CD4-positive, alpha-beta T cell treated with Interleukin-2 at 100 ng/mL for 4 hours (primary cell): ENCODE measurements at regions not wholly inside any gene's neighbourhood (a gene's known extent, or its start where the extent isn't known, plus 50 kb on each side); places are given as distances from the start of the nearest gene placed in this dataset.

Experiments used
- DNase-seq: peaks from one replicate; pipeline ENCODE4 v3.0.0-alpha.2; 2020; ENCODE audit warnings: low spot score

DNA sequence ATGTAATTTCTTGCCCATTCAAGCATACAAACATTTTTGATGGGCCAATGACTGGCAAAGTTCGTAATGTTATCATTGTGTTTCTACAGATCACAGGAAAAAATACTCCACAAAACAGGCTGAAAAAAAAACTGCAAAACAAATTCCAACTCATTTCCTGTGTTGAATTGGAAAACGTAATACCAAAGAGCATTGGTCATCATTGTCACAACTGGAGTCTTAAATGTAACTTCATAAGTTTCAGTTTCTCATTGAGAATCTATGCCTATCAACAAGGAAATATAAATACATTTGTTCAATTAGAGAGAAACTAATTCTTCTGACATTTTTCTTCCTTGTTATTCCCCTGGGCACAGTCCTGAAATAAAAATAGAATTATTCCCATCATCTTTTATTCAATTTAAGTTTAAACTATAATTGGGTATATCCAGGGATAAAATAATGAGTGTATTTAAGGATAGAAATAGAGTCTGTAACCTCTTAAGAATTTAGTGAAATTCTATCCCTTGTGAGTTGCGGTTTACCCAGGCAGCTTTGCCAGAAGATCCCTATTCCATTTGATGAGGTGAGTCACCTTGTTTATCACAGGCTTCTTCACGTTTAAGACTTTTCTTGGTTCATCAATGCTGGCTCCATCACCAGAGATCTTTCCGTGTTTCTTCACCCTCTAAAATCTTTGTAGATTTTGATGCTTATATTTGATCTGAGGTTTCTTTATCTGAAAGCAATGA is 112.7 kb upstream of the ITGA1 start:
- DNase-seq = no peak

DNA sequence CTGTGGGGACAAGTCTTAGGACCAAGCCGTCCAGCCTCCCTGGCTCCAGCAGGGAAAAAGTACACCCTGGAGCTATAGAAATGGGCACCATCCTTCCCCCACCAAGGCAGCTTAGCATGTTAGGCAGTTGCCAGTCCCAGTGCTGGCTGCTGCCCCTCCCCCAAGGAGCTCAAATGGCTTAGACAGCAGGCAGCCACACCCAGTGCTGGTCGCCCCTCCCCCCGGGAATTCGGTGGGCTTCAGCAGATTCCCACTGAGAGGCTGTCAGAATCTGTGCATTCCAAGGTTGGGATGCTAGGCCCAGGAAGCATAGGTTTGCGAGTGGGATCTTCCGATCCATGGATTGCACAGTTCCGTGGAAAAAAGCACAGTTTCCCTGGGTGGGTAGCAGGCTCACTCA is 105.2 kb upstream of the ITGA1 start:
- DNase-seq = no peak

DNA sequence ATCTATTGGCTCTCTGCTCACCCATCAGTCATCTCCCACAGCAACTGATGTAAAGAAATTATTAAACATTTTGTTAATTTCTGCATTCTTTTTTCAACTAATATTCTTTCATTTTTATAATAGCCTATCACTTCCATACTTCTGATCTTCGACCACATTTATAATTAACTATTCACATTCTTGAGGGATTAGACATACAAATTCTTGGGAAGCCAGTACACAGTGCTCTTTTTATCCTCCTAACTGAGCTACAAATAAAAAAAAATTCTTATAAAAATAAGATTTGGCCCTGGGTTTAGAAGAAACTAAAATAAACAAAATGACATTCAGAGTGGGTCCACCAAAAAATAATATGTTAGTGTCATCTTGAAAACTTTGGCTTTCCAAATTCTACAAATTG is 103.7 kb upstream of the ITGA1 start:
- no peak for DNase-seq

DNA sequence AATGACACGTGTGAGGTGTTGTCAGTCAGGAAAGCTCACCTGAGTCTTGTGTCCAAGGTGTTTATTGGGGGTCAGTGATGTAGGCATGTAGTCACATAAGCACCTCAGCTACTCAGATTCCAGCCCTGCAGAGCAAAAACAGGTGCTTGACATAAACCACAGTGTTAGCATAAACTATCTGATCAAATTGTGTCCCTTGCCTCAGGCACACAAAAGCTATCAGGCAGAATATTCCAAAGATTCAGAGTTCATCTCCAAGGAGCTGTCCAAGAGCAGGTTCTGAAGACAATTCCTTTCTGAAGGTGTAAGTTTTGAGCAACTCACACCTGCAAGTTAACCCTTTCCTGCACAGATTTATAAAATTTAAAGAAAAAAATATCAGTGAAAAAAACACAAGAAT is 102.2 kb upstream of the ITGA1 start:
- no peak for DNase-seq

DNA sequence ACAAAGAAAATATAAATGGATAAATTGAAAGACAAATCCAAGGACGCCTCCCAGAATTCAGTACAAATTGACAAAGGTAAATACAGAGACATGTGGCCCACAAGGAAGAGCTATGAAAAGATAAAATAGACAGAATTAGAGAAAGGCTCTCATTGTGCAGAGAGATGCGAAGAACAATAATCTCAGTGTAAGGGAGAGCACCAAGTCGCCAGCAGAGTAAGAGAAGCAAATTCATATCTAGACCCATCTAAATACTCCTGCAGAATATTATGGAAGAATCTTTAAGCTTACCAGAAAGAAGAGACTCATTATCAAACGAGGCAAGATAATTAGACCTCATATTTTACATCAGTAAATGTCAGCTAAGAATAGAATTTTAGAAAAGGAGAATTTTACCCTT is 101.7 kb upstream of the ITGA1 start:
- DNase-seq = no peak

DNA sequence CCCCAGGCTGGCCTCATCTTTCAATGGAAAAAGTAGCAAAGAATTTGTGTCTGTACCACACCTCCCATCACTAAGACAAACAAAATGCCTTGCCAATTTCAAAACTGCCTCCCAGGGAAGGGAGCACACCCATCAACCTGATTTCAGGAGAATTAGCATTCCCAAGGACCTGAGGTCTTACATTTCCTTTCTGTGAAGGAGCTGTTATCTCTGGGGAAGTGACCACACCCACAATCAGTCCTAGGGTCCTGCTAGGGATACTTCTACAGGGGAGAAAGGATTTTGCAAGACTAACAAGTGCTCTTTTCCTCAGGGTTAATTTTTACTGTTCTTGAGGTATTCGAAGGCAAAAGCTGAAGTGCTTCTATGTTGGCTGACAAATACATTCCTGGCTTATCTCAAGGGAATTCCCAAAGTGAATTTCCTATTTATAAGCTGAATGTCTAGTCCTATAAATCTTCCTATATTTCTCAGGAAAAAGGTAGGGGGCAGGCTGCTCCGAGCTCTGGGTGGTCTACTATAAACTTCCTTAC is 97.4 kb upstream of the ITGA1 start:
- no peak for DNase-seq

DNA sequence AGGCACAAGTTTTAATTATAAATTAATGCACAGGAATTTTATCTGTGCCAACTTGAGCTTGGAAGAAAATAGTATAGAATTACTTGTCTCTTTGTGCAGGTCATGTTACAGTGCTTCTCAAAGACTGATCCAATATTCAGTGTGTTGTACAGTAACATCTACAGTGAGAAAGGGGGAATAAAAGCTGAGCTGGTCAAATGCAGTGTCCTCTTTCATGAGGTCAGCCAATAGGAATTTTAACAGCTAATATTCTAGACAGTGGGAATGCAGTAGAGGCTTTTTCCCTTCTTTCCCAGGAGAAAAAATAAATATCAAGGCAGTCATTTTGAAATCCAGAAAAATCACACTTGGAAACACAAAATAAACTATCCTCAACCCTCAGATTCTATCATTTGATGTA is 95.7 kb upstream of the ITGA1 start:
- no peak for DNase-seq

DNA sequence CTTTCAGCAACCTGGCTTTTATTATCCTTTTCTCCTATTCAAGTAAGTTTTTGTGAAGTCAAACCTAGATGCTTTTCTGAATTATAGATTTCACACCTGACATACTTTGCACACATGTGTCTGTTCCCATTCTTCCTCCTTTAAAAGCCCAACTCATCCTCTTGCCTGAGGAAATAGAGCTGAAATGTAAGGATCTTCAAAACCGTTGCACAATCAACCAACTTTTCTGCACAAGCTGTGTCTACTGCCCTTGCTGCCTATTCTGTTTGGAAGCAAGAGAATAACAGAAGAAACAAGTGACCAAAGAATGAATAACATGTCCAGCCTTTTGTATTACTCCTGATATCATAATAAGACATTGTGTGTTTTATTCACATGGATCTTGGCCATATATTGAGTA is 95.1 kb upstream of the ITGA1 start:
- no peak for DNase-seq

DNA sequence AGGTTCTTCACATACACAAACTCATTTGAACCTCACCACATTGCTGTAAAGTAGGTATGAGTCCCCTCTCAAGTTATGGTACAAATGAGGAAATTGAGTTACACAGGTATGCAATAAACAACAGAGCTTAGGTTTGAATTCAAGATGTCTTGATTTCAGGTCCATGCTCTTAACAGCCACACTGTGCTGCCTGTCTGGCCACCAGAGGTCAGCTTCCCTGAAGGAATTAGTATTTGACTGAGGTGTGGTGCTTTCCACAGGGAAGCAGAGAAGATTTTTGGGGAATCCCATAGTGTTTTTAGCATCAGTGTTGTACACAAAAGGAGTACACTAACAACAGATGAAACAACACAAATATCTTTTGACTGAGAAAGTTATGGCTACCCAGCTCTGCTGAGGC is 94.4 kb upstream of the ITGA1 start:
- DNase-seq = peak; percentile 37

DNA sequence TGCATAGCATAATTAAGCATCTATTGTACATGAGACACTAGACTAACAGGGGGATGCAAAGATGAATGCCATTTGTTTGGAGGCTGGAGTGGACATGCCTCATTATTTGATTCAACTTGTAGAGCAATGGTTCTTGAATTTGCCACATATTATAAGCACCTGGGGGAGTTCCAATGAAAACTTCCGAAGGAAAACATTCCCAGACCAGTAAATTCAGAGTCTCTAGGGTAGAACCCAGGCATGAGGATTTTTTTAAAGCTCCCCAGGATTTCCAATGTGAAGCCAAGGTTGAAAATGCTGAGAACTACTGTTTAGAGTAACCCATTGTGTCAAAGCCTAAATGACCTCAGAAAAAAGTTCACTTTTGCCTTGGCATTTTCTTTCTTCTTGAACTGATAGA is 93.9 kb upstream of the ITGA1 start:
- no peak for DNase-seq

DNA sequence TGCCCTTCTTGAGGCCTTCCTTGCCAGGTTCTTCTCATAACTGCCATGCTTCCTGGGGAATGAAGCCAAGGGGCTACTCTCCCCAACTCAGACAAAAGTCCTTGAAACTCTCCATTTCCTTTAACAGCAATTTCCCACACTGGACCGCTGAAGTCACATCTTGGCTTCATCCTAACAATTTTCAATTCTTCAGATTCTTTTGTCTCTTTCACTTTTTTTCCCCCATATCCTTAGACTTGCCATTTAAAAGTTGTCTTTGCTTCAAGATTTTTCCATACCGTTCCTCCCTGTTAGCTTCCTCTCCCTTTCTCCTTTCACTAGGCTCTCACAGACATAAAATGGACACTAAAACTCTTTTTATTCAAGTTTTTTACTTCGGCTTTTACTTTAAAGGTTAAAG is 93.1 kb upstream of the ITGA1 start:
- DNase-seq = no peak

DNA sequence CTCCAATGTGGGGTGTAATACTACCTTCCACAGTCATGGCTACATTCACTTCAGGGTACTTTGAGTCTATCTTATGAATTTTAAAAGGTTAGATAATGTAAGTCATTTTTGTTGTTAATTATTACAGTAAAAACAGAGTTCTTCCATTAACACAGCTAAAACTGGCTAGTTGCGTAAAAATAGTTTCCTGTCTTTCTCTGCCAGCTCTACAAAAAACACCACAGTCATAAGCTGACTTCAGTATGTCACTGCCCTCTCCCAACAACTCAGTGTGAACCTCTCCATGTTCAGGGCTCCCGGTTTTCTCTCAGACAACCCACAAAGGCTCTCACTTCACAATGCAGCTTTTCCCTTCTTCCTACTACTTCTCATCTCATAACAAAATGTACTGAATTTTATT is 84.8 kb upstream of the ITGA1 start:
- no peak for DNase-seq

DNA sequence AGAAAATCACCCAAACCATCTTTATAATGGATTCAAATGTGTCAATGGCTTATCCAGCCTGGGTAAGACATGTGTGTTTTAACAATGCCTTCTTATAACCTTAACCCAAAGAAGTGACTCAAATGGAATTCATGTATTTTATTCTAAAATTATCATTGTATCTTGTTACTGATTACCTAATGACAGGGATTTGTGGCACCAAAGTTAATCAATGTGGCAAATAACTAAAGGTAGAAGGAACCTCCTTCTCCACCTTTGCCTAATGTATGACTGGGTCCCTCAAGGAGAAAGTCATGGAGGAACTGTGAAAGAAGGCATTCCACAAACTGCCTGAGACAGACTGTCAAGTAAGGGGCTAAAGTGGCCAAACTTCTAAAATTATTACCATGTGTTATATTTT is 84.4 kb upstream of the ITGA1 start:
- no peak for DNase-seq

DNA sequence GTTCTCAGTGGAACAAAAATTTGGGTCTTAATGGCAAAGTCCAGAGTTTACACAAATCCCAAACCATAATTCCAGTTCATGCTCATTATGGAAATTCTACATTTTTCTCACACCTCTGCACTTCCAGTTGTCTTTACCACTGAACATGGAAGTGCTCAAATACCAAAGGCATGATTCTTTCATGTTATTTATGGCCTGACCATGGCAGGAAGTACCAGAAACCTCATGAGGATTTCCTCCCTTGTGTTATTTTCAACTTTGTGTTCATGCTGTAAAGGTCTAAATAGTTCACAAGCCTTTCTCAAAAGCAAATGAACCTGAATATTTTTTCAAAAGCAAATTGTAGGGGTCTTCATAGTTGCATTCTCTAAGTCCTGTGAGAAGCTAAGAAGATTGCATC is 82.0 kb upstream of the ITGA1 start:
- DNase-seq = peak; percentile 10

DNA sequence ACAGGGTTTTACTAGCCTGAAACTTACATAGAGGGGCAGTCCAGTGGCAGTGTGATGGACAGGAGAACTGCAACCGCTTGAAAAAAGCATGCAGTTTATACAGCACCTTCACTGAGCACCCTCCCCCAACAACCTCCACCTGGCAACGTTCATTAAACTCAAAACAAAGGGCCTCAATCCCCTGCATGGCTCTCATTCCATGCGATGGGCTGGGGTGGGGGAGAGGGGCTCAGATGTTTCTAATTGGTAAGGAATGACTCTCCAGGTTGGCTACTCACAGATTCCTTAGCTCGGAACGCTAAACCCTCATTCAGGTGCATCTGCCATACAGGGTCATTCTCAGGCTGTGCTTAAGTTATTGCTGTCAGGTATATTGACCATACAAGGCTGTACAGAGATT is 80.9 kb upstream of the ITGA1 start:
- no peak for DNase-seq

DNA sequence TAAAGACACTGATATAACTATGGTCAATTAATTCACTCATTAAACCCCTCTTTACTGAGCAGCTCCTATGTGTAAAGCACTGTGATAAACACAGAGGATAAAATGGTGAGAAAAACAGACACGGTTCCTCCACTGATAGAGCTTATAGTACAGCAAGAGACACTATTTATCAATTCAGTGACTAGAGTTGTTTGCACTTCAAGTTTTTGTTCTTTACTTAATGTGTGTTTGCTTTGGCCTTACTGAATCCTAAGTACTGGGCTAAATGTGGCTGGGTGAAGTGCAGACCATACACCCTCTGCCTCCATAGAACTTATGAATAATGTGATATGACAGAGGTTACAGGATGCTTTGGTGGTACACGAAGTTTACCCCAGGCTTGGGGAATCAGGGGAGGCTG is 80.1 kb upstream of the ITGA1 start:
- no peak for DNase-seq

DNA sequence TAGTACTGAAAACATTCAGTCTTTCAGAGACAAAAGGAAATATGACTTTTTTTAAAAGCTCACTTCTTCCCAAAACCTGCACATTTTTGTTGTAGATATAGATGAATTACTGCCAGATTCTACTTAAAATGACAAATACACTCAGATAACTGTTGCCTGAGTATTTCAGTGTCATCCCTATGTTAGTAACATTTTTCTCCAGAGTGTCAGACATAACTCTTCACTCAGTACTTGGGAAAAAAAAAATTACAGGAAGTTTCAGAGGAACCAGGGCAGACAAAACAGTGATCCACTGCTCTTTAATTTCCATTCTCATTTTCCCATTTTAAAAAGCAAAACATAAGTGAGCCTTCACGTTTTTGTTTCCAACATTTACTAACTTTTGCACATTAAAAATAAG is 79.3 kb upstream of the ITGA1 start:
- DNase-seq = no peak

DNA sequence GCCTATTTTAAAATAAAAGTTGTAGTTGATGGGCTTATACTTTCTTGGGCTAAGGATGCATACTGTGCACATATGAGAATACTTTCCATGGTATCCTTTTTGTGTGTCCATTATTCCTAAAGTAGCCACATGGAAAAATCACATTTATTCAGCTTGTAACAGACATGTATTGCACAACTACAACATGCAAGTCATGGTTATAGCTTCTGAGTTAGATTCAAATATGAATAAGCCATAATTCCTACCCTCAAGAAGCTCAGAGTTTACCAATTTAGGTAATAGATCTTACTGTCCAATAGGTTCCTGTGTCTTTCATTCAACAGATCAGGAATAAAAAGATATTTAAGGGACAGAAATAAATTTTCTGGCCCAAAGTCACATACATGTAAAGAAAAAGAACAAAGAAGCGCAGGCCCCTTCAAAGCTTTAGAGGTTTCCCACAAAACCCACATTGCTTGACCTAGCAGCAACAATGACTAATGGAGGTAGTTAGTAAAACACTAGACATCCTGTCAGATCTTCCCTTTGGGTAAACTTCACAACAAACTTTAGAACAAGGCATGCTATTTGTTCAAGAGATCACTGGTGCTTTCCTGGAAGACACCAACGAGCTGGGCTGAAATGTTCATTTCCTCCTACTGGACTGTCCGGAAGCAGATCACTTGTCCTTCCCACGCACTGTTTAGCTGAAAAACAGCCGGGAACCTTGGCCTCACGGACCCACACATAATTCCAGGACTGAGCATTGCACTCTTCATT is 78.4 kb upstream of the ITGA1 start:
- DNase-seq = peak; percentile 46

DNA sequence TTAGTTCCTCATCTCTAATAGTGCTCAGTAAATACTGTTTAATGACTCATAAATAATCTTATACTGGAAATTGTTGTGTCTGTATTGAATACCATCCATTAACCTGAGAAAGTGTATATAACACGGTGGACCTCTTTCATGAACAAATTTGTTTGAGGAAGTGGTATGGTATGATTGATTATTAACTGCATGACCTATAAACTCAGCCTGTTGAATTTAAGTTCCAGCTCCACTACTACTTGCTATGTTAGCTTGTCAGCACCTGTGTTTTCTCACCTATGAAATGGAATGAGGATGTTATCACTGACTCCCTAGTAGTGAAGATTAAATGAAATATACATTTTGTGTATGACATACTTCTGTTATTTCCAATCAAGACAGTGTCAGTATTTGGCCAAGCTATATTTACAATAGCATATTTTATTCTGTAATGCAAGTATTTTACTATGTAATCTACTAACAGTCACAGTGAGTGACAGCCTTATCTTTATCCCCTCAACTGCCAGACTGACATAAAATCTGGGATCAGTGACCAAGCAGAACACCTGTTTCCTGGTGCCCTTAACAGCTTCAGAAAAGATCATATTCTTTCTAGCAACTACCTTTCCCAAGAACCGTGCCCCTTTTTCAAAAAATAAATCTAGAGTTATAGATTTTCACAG is 77.3 kb upstream of the ITGA1 start:
- no peak for DNase-seq

DNA sequence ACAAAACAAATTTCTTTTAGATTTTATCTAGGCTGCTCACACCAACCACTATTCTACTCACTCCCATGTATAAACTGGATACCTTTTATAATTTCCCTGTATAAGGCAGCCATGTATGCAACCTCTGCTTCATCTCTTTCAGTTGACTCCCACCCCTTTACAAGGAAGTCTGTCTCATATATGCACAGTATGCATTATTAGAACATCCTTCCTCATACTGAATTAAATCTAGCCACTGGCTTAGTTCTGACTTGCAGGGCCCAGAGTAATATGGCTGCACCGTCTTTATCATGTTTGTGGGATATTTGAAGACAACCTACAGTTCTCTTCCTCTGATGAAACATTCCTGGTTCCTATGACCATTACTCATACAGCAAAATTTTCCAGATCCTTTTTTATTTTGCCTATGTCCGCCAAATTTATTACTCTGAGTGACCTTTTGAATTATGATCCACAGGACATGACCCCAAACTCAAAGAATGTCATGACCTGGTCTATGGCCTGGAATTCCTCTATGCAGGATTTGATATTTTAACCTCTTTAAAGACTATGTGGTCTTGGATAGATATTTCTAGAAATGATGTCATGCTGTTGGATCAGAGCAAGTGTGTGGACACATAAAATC is 76.6 kb upstream of the ITGA1 start:
- DNase-seq = no peak

DNA sequence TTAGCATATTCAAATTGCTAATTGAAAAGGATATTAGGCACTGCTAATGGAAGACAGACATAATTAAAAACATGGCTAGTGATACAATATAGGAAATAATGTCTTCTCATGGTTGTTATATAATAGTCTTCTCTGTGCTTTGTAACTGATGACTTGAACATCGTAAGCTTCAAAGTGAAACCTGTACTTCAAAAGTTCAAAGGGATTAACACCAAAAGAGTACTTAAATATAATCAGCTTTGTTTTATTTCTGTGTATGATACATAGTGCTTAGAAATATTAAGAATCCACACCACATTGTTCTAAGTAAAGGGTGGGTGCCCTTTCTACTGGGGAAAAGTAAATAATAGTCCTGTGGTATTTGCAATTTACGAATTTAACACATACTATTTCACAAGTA is 75.4 kb upstream of the ITGA1 start:
- DNase-seq = no peak

DNA sequence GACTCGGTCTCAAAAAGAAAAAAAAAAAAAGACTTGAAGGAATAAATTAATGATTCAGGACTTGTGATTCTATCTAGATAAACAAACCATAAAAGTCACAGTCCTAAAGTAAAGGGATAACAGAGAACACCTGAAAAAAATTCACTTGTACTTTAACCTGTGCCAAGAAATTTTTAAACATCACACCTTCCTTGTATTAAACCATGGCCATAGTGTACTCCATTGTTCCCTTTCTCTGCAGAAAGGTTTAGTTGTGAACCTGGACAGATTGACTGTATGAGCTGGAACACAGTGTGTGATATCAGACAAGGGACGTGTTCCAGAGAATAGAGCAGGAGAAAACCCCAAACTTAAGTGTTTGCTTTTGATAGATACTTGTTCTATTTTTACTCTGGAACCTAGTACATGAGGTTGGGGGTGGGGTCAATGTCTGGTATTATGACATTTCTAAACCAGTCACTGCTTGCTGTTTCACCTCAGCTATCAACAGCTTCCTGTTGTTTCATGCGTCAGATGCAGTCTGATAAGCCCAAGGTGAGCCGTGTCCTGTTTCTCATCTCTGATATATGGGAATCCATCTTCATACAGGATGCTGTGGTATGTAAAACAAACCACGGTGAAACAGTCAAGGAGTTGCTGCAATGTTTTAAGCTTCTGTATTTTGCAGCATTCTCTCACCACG is 62.5 kb upstream of the ITGA1 start:
- DNase-seq = peak; percentile 85
